ENCODE measurements at regions not wholly inside any gene's neighbourhood (a gene's known extent, or its start where the extent isn't known, plus 50 kb on each side); places are given as distances from the start of the nearest gene placed in this dataset.

DNA sequence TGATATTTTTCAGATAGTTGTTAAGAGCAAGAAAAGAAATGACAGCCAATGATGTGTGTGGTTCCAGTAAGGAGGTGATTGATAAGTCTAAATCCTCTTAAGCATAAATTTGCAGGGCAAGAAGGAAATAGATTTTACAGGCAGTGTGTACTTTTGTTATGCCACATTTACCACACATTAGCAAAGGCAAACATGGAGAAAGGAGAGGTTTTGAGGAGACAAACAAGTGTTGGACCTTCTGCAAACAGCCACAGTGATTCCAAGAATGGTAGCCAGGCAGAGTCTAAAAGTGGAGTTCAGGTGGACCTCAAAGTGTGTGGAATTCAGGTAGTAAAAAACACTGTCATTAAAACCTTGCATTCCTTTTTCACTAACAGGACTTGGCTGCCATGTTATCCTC is 295.9 kb upstream of the ITGA1 start:
- TF ChIP-seq POLR2A (IDR thresholded peaks at IDR 0.05) (no peak), EP300 (IDR thresholded peaks at IDR 0.05) (no peak), POLR2AphosphoS5 (IDR thresholded peaks at IDR 0.05) (no peak)
- TF ChIP-seq, protein P1, sequence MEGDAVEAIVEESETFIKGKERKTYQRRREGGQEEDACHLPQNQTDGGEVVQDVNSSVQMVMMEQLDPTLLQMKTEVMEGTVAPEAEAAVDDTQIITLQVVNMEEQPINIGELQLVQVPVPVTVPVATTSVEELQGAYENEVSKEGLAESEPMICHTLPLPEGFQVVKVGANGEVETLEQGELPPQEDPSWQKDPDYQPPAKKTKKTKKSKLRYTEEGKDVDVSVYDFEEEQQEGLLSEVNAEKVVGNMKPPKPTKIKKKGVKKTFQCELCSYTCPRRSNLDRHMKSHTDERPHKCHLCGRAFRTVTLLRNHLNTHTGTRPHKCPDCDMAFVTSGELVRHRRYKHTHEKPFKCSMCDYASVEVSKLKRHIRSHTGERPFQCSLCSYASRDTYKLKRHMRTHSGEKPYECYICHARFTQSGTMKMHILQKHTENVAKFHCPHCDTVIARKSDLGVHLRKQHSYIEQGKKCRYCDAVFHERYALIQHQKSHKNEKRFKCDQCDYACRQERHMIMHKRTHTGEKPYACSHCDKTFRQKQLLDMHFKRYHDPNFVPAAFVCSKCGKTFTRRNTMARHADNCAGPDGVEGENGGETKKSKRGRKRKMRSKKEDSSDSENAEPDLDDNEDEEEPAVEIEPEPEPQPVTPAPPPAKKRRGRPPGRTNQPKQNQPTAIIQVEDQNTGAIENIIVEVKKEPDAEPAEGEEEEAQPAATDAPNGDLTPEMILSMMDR (IDR thresholded peaks at IDR 0.05) = no peak
